ENCODE measurements at regions not wholly inside any gene's neighbourhood (a gene's known extent, or its start where the extent isn't known, plus 50 kb on each side); places are given as distances from the start of the nearest gene placed in this dataset.
"Not testable (repeated sequence)": the region's sequence is repeated elsewhere in the genome, so short reads cannot be mapped to it uniquely, and the experiment has no call there.

DNA sequence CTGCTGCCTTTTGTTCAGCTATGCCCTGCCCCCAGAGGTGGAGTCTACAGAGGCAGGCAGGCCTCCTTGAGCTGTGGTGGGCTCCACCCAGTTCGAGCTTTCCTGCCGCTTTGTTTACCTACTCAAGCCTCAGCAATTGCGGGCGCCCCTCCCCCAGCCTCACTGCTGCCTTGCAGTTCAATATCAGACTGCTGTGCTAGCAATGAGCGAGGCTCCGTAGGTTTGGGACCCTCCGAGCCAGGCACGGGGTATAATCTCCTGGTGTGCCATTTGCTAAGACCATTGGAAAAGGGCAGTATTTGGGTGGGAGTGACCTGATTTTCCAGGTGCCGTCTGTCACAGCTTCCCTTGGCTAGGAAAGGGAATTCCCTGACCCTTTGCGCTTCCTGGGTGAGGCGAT is 51.9 kb downstream of the DIPK2A start:
- not testable (repeated sequence) for H3K4me1 Mint-ChIP-seq (ENCODE audit: unreplicated experiment); H3K36me3 Mint-ChIP-seq; DNase-seq (ENCODE audit: extremely low spot score, unreplicated experiment); H3K27me3 Mint-ChIP-seq; H3K27ac Mint-ChIP-seq; H3K4me3 Mint-ChIP-seq
- peaks cover 11% of the 10 kb centered on the region for H3K9me3 Mint-ChIP-seq

DNA sequence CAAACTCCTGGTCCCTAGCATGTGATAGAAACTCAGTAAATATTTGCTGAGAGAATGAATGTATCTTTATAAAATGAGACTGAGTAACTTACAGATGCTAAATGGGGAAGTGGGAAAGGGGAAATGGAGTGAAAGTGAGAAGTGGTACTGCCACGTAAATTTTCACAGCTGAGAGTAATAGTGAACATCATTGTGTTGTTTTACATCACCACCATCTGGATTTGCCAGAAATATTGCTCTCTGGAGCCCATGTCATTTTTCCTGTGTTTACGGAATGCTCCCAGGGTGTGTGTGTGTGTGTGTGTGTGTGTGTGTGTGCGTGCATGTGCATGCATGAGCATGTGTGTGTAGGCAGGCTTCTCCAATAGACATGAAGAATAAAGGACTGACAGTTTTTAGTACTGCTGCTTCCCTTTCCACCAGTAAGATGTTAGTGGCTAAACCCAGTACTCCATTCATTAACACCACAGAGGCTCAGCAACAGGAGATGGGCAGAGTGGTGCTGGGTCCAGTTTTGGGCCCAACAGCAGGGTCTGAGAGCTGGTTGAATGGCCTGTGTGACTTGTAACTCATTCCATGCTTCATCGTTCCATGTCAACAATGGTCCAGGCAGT is 57.3 kb downstream of the DIPK2A start:
- no peak overlapping the region for H3K4me3 Mint-ChIP-seq
- no peaks in the 10 kb centered on the region for H3K27me3 Mint-ChIP-seq
- peaks cover 4% of the 10 kb centered on the region for H3K9me3 Mint-ChIP-seq
- DNase-seq (ENCODE audit: extremely low spot score, unreplicated experiment) = no peak
- no peaks in the 10 kb centered on the region for H3K4me1 Mint-ChIP-seq (ENCODE audit: unreplicated experiment)
- no peak overlapping the region for H3K27ac Mint-ChIP-seq
- no peaks in the 10 kb centered on the region for H3K36me3 Mint-ChIP-seq
- no peak for TF ChIP-seq CTCF (conservative IDR thresholded peaks at IDR 0.05)

DNA sequence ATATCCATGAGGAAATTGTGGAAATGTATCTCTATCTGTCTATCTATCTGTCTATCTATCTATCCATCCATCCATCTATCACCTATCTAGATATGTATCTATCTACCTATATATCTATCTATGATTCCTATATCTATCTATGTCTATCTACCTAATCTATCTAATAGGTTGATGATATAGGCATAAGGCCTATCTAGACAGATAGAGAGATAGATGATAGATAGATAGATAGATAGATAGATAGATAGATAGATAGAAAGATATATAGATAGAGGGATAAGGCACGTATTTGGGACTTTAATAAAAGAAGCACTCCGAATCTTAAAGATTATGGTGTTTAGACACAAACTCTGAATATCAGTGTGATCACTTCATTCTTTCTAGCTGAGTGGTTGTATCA is 58.1 kb downstream of the DIPK2A start:
- H3K4me3 Mint-ChIP-seq = no peak overlapping the region
- H3K36me3 Mint-ChIP-seq = no peaks in the 10 kb centered on the region
- DNase-seq (ENCODE audit: extremely low spot score, unreplicated experiment) = no peak
- no peaks in the 10 kb centered on the region for H3K4me1 Mint-ChIP-seq (ENCODE audit: unreplicated experiment)
- H3K27ac Mint-ChIP-seq = no peak overlapping the region
- TF ChIP-seq CTCF (conservative IDR thresholded peaks at IDR 0.05) = no peak
- H3K27me3 Mint-ChIP-seq = no peaks in the 10 kb centered on the region
- no peaks in the 10 kb centered on the region for H3K9me3 Mint-ChIP-seq

DNA sequence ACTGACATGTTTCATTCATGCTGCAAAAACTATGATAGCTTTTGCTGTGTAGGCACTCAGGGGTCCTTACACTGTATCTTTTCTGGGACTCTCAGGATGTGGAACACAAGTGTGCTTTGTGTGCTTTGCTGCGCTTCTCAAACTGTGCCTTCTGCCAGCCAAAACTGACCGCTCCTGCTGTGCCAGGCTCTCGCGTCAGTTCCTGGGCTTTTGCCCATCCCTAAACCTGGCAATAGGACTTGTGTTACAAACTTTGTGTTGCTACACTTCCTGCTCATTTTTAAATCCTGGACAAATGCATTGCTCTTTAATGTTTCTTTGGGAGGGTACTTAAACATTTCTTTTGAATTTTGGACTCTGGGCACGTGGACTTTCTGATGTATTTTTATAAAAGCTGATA is 60.3 kb downstream of the DIPK2A start:
- H3K4me1 Mint-ChIP-seq (ENCODE audit: unreplicated experiment) = no peaks in the 10 kb centered on the region
- no peak for TF ChIP-seq CTCF (conservative IDR thresholded peaks at IDR 0.05)
- H3K4me3 Mint-ChIP-seq = no peak overlapping the region
- H3K36me3 Mint-ChIP-seq = no peaks in the 10 kb centered on the region
- H3K27ac Mint-ChIP-seq = no peak overlapping the region
- no peaks in the 10 kb centered on the region for H3K27me3 Mint-ChIP-seq
- DNase-seq (ENCODE audit: extremely low spot score, unreplicated experiment) = no peak
- no peaks in the 10 kb centered on the region for H3K9me3 Mint-ChIP-seq

GRCh38 chr3:144032531-144033239 is 61.1 kb downstream of the DIPK2A start:
- Mint-ChIP-seq H3K27ac (no peak overlapping the region), H3K4me3 (no peak overlapping the region), H3K9me3 (no peaks in the 10 kb centered on the region), H3K4me1 (ENCODE audit: unreplicated experiment) (no peaks in the 10 kb centered on the region), H3K27me3 (no peaks in the 10 kb centered on the region), H3K36me3 (no peaks in the 10 kb centered on the region)
- no peak for DNase-seq (ENCODE audit: extremely low spot score, unreplicated experiment)
- no peak for TF ChIP-seq CTCF (conservative IDR thresholded peaks at IDR 0.05)

- no peak for DNase-seq (ENCODE audit: extremely low spot score, unreplicated experiment)
- no peak for TF ChIP-seq CTCF (conservative IDR thresholded peaks at IDR 0.05)
- H3K36me3 Mint-ChIP-seq = no peaks in the 10 kb centered on the region
- H3K27ac Mint-ChIP-seq = no peak overlapping the region
- H3K27me3 Mint-ChIP-seq = no peaks in the 10 kb centered on the region
- H3K4me3 Mint-ChIP-seq = no peak overlapping the region
- H3K9me3 Mint-ChIP-seq = no peaks in the 10 kb centered on the region
- no peaks in the 10 kb centered on the region for H3K4me1 Mint-ChIP-seq (ENCODE audit: unreplicated experiment)
These were observed 61.6 kb downstream of the DIPK2A start for GRCh38 chr3:144033240-144033589.
